IMR-90 (cell line): ENCODE measurements at regions not wholly inside any gene's neighbourhood (a gene's known extent, or its start where the extent isn't known, plus 50 kb on each side); places are given as distances from the start of the nearest gene placed in this dataset.

ENCODE experiments used
- CEBPB ChIP-seq: IDR thresholded peaks from 2 replicates; pipeline ENCODE4 v1.6.1; 2012; ENCODE audit warnings: low read depth, low read length, improper control_type of control experiment
- CHD1 ChIP-seq: IDR thresholded peaks from 2 replicates; pipeline ENCODE4 v1.6.1; 2012; ENCODE audit warnings: low read depth, low read length, improper control_type of control experiment
- POLR2A ChIP-seq: IDR thresholded peaks from 2 replicates; pipeline ENCODE4 v1.6.1; 2012; ENCODE audit warnings: mild to moderate bottlenecking, low read depth, low read length
- RAD21 ChIP-seq: IDR thresholded peaks from 2 replicates; pipeline ENCODE4 v1.6.1; 2012; ENCODE audit warnings: low read length, improper control_type of control experiment
- TF ChIP-seq, protein P1 (sequence below): conservative IDR thresholded peaks from 2 replicates; pipeline ENCODE4 v1.5.1; 2012; ENCODE audit warnings: mild to moderate bottlenecking, low read depth, low read length, improper control_type of control experiment
- TF ChIP-seq, protein P2 (sequence below): fragments of 150-350 bp; IDR thresholded peaks from 2 replicates; pipeline ENCODE4 v1.6.1; 2016; ENCODE audit warnings: low read depth, mild to moderate bottlenecking, low read length, moderate library complexity, borderline replicate concordance

DNA sequence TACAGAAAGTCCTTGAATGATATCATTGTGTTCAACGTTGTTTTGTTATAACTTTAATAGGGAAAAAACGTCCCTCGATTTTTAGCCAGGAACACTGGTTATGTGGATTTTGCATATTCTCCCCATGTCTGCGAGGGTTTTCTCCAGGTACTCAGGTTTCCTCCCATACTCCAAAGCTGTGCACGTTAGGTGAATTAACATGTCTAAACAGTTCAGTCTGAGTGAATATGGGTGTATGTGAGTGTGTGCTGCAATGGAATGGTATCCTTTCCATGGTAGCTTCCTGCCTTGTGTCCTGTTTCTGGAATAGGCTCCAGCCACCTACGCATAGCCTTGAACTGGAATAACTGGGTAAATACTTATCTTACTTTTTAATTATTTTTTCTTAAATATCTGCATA lies 810.8 kb upstream of the ATXN7L3B start:
- no peak for TF ChIP-seq CHD1
- TF ChIP-seq, protein P1, sequence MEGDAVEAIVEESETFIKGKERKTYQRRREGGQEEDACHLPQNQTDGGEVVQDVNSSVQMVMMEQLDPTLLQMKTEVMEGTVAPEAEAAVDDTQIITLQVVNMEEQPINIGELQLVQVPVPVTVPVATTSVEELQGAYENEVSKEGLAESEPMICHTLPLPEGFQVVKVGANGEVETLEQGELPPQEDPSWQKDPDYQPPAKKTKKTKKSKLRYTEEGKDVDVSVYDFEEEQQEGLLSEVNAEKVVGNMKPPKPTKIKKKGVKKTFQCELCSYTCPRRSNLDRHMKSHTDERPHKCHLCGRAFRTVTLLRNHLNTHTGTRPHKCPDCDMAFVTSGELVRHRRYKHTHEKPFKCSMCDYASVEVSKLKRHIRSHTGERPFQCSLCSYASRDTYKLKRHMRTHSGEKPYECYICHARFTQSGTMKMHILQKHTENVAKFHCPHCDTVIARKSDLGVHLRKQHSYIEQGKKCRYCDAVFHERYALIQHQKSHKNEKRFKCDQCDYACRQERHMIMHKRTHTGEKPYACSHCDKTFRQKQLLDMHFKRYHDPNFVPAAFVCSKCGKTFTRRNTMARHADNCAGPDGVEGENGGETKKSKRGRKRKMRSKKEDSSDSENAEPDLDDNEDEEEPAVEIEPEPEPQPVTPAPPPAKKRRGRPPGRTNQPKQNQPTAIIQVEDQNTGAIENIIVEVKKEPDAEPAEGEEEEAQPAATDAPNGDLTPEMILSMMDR = no peak
- no peak for TF ChIP-seq POLR2A
- no peak for TF ChIP-seq CEBPB
- TF ChIP-seq, protein P2, sequence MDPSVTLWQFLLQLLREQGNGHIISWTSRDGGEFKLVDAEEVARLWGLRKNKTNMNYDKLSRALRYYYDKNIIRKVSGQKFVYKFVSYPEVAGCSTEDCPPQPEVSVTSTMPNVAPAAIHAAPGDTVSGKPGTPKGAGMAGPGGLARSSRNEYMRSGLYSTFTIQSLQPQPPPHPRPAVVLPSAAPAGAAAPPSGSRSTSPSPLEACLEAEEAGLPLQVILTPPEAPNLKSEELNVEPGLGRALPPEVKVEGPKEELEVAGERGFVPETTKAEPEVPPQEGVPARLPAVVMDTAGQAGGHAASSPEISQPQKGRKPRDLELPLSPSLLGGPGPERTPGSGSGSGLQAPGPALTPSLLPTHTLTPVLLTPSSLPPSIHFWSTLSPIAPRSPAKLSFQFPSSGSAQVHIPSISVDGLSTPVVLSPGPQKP = no peak
- no peak for TF ChIP-seq RAD21
